HG03103 (cell line): ENCODE measurements at regions not wholly inside any gene's neighbourhood (a gene's known extent, or its start where the extent isn't known, plus 50 kb on each side); places are given as distances from the start of the nearest gene placed in this dataset.

Experiments
- ATAC-seq: cut with Tn5 transposase; IDR thresholded peaks from one replicate; pipeline ENCODE4 v1.9.1; 2021; ENCODE audit warnings: low read depth; ENCODE audit not compliant: unreplicated experiment

- no peak for ATAC-seq
These were observed 223.9 kb upstream of the EPHA5 start for GRCh38 chr4:65893957-65894755.

- no peak for ATAC-seq
These were observed 223.0 kb upstream of the EPHA5 start for GRCh38 chr4:65893271-65893670.

- no peak for ATAC-seq
These were observed 210.3 kb upstream of the EPHA5 start for GRCh38 chr4:65880594-65880993.

- ATAC-seq = no peak
These were observed 198.0 kb upstream of the EPHA5 start for GRCh38 chr4:65868096-65868824.

GRCh38 chr4:65865489-65865888 is 195.2 kb upstream of the EPHA5 start:
- no peak for ATAC-seq

GRCh38 chr4:65861993-65862392 is 191.7 kb upstream of the EPHA5 start:
- ATAC-seq = no peak

GRCh38 chr4:65845199-65845773 is 175.0 kb upstream of the EPHA5 start:
- ATAC-seq = no peak

GRCh38 chr4:65839164-65839931 is 169.1 kb upstream of the EPHA5 start:
- no peak for ATAC-seq

- ATAC-seq = no peak
These were observed 164.4 kb upstream of the EPHA5 start for GRCh38 chr4:65834707-65835106.

- ATAC-seq = no peak
These were observed 161.5 kb upstream of the EPHA5 start for GRCh38 chr4:65831828-65832227.

- no peak for ATAC-seq
These were observed 154.9 kb upstream of the EPHA5 start for GRCh38 chr4:65825116-65825753.

GRCh38 chr4:65819192-65819591 is 148.9 kb upstream of the EPHA5 start:
- ATAC-seq = no peak

GRCh38 chr4:65805936-65806335 is 135.6 kb upstream of the EPHA5 start:
- no peak for ATAC-seq

- ATAC-seq = no peak
These were observed 129.2 kb upstream of the EPHA5 start for GRCh38 chr4:65799513-65799912.

- ATAC-seq = no peak
These were observed 128.3 kb upstream of the EPHA5 start for GRCh38 chr4:65798498-65799127.

GRCh38 chr4:65791812-65792308 is 121.6 kb upstream of the EPHA5 start:
- ATAC-seq = no peak

GRCh38 chr4:65791111-65791811 is 121.0 kb upstream of the EPHA5 start:
- no peak for ATAC-seq

- ATAC-seq = no peak
These were observed 119.5 kb upstream of the EPHA5 start for GRCh38 chr4:65789805-65790204.

- ATAC-seq = no peak
These were observed 119.1 kb upstream of the EPHA5 start for GRCh38 chr4:65789341-65789740.
